GM20000 (cell line): ENCODE measurements at regions not wholly inside any gene's neighbourhood (a gene's known extent, or its start where the extent isn't known, plus 50 kb on each side); places are given as distances from the start of the nearest gene placed in this dataset.

Experiments
- DNase-seq: peaks from one replicate; pipeline ENCODE4 v3.0.0; 2012; ENCODE audit warnings: low spot score
- TF ChIP-seq, protein P1 (sequence below): IDR thresholded peaks from 2 replicates; pipeline ENCODE4 v1.5.1; 2012; ENCODE audit warnings: mild to moderate bottlenecking, control low read depth; ENCODE audit errors: extremely low read depth, missing control alignments

DNA sequence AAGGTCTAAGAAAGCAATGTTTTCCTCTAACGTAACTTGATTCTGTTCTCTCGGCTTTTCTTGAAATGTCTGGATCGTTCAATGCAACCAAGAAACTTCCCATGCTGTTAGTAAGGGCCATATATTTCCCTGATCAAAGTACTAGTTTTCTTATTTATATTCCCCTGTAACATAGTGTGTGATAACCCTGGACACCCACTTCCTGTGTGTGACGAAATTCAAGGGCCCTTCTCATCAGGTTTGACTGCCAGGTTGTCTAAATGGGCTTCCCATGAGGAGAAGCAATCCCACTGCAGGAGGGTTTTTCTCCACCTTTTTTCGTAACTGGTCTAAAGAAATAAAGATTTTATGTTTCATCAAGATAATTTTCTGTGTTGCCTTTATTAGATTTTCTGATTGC lies 102.6 kb upstream of the RPS6KA2 start:
- TF ChIP-seq, protein P1, sequence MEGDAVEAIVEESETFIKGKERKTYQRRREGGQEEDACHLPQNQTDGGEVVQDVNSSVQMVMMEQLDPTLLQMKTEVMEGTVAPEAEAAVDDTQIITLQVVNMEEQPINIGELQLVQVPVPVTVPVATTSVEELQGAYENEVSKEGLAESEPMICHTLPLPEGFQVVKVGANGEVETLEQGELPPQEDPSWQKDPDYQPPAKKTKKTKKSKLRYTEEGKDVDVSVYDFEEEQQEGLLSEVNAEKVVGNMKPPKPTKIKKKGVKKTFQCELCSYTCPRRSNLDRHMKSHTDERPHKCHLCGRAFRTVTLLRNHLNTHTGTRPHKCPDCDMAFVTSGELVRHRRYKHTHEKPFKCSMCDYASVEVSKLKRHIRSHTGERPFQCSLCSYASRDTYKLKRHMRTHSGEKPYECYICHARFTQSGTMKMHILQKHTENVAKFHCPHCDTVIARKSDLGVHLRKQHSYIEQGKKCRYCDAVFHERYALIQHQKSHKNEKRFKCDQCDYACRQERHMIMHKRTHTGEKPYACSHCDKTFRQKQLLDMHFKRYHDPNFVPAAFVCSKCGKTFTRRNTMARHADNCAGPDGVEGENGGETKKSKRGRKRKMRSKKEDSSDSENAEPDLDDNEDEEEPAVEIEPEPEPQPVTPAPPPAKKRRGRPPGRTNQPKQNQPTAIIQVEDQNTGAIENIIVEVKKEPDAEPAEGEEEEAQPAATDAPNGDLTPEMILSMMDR, result no peak
- DNase-seq, result no peak

DNA sequence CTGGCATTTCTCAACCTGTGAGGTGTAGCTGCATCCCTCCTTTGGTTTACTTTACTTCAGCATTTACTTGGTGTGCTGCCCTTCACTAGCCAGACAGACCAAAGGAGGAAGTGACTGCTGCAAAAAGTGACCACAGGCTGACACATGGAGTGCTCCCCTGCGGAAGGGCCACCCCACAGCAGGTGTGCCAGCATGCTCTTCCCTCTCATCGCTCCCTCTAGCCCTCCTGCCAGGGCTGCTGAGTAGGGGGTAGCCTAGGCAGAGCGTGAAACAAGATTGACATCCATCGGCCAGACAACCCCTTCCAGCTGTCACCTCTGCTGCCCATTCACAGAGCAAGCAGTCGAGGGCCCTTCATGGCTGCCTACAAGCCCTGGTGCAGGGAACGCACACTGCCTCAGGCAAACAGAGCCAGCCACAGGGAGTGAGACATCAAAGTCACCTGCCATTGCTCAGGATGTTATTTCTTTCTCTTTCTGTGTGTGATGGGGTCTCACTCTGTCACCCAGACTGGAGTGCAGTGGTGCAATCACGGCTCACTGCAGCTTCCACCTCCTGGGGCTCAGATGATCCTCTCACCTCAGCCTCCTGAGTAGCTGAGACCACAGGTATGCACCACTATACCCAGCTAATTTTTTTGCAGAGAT lies 102.0 kb upstream of the RPS6KA2 start:
- DNase-seq, result no peak
- TF ChIP-seq, protein P1, result no peak

DNA sequence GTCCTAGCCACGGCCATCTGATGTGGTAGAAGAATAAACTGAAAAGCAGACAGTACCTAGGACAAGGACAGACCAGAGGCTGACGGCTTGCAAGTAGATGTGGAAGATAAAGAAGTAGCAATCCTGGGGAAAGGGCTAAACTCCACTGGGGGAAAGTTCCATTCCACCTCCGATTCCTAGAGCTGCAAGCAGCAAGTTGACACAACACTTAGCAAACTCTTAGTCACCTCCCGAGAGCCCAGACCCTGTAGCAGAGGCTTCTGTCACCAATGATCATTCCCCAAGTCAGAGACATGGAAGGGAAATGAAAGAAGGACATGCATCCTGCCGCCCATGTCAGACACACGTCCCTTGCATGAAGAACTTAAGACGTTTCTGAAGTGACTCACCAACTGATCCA lies 99.2 kb upstream of the RPS6KA2 start:
- no peak for DNase-seq
- TF ChIP-seq, protein P1, result no peak

DNA sequence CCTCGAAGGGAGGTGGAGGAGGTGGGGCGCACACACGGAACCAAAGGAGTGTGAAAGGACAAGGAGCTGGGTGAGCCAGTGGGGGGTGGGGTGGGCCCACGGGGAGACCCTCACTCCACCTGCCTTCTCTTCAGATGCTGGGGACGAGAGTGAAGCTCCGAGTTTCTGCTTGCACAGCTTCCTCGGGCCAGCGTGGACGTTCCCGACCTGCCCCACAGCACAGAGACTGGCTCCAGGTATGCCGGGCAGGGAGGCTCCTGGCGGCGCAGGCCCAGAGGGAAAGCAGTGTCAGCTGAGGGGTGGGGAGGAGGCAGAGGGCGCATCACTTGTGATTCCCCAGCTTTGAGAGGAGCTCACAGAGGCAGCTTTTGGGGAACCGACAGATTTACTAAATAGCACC lies 98.5 kb upstream of the RPS6KA2 start:
- TF ChIP-seq, protein P1, result no peak
- no peak for DNase-seq

DNA sequence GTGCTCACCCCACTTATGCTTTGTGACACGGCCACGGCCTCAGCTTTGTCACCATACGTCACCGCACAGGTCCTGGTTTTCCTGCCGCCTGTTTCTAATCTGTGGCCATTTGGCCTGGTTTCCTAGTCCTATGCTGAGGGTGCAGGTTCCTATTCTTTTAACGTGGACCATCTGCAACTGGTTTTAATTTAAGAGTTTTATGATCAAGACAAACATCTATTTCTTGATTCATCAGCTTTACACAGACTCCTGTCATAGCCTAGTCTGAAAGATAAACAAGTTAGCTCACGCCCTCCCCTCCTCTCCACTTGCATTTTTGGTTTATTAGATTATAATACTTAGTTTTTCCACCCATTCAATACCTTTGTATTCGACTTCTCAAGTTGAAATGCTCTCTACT lies 97.5 kb upstream of the RPS6KA2 start:
- no peak for DNase-seq
- TF ChIP-seq, protein P1, result no peak

DNA sequence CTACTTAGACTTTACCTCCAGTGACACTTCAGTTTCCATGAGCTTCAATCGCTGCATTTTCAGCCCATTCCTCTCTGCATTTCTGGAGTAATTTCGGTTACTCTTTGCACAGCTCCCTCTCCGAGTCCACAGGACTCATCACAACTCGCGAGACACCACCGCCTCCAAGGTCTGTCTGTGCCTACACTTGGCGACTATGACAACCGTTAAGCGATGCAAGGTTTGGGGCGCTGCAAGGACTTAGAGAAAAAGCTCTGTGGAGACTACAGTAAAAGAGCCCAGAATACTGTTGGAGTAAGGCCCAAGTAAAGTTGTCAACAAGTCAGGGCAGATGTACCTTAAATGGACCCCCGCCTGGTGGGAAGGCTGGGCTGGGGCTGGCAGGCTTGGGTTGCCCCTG lies 95.7 kb upstream of the RPS6KA2 start:
- TF ChIP-seq, protein P1, result no peak
- DNase-seq, result no peak

DNA sequence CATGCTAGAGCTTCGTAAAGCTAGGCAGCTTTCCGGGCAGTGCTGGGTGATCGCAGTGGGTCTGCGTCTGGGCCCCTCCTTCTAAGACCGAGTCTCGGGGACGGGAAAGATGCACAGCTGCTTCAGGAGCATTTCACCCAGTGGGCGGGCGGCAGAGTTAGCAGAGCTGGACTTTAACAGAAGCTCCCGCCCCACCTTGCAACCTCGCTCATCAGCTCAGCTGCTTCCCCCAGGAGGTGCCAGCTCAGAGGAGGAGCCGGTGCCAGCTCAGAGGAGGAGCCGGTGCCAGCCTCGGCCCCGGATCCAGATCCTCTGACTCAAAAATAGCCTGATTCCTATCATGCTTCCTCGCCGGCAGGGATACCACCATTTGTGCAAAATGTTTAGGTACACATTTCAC lies 94.5 kb upstream of the RPS6KA2 start:
- no peak for DNase-seq
- TF ChIP-seq, protein P1, result no peak
